Lung (tissue), 11 donors: ENCODE measurements at regions not wholly inside any gene's neighbourhood (a gene's known extent, or its start where the extent isn't known, plus 50 kb on each side); places are given as distances from the start of the nearest gene placed in this dataset.

Experiments used
- ATAC-seq: fragments of 200-7000 bp; cut with Tn5 transposase; one replicate; pipeline ENCODE4 v1.9.1; 2020; ENCODE audit warnings: moderate number of reproducible peaks; ENCODE audit not compliant: insufficient read depth, low FRiP score
- DNase-seq, 3 donors: peaks; one replicate each; pipeline ENCODE4 v3.0.0-alpha.2; 2013 to 2017
- H3K27ac ChIP-seq, 2 donors: one replicate each; pipeline ENCODE4 v1.5.1; 2013; ENCODE audit warnings: mild to moderate bottlenecking in 2 of 2, moderate library complexity in 2 of 2, control low read depth in 1 of 2, inconsistent platforms in 1 of 2, low read depth in 1 of 2, low read length in 1 of 2
- H3K27me3 ChIP-seq, 3 donors: one replicate each; pipeline ENCODE4 v1.5.1; 2013; ENCODE audit warnings: low read length in 2 of 3; ENCODE audit not compliant: control insufficient read depth in 3 of 3, insufficient read depth in 3 of 3
- H3K36me3 ChIP-seq, 4 donors: one replicate each; pipeline ENCODE4 v1.5.1; 2013; ENCODE audit warnings: low read length in 4 of 4, mild to moderate bottlenecking in 1 of 4, moderate library complexity in 1 of 4; ENCODE audit not compliant: control insufficient read depth in 4 of 4, insufficient read depth in 4 of 4
- H3K4me1 ChIP-seq, 5 donors: one replicate each; pipeline ENCODE4 v1.5.1; 2013; ENCODE audit warnings: low read length in 5 of 5, mild to moderate bottlenecking in 2 of 5, moderate library complexity in 1 of 5; ENCODE audit not compliant: control insufficient read depth in 5 of 5, insufficient read depth in 5 of 5
- H3K4me3 ChIP-seq: one replicate; pipeline ENCODE4 v1.5.1; 2013; ENCODE audit warnings: mild to moderate bottlenecking, control low read depth, moderate library complexity
- H3K9ac ChIP-seq, 2 donors: one replicate each; pipeline ENCODE4 v1.5.1; 2013; ENCODE audit warnings: low read length in 2 of 2, control low read depth in 1 of 2; ENCODE audit not compliant: insufficient read depth in 1 of 2
- H3K9me3 ChIP-seq, 4 donors: one replicate each; pipeline ENCODE4 v1.5.1; 2013; ENCODE audit warnings: low read length in 3 of 4, mild to moderate bottlenecking in 1 of 4, moderate library complexity in 1 of 4; ENCODE audit not compliant: control insufficient read depth in 4 of 4, insufficient read depth in 3 of 4
- WGBS, 2 donors: extraction: QIAGEN DNeasy Blood & Tissue Kit; methylation state at CpG; one replicate each; pipeline ENCODE4 v1.1.7; 2013; 5-methylcytosine and 5-hydroxymethylcytosine counted together
- TF ChIP-seq, protein P1 (sequence below): IDR thresholded peaks from 2 replicates; pipeline ENCODE4 v1.5.1; 2012; ENCODE audit warnings: mild to moderate bottlenecking; ENCODE audit errors: control extremely low read depth, extremely low read depth
- donor health status: control.
- donor health status: control.
- donor health status: Bipolar disorder and iron deficiency.
- donor health status: healthy.
- donor health status: DM: yes; HTN: yes; CAD: no.

- H3K4me3 ChIP-seq: no peak overlapping the region
- H3K36me3 ChIP-seq: no peaks in the 10 kb centered on the region
- TF ChIP-seq, protein P1, sequence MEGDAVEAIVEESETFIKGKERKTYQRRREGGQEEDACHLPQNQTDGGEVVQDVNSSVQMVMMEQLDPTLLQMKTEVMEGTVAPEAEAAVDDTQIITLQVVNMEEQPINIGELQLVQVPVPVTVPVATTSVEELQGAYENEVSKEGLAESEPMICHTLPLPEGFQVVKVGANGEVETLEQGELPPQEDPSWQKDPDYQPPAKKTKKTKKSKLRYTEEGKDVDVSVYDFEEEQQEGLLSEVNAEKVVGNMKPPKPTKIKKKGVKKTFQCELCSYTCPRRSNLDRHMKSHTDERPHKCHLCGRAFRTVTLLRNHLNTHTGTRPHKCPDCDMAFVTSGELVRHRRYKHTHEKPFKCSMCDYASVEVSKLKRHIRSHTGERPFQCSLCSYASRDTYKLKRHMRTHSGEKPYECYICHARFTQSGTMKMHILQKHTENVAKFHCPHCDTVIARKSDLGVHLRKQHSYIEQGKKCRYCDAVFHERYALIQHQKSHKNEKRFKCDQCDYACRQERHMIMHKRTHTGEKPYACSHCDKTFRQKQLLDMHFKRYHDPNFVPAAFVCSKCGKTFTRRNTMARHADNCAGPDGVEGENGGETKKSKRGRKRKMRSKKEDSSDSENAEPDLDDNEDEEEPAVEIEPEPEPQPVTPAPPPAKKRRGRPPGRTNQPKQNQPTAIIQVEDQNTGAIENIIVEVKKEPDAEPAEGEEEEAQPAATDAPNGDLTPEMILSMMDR: no peak
- 81 to 88% methylated on average over 28 of the region's 28 CpGs for WGBS, 2 donors
- H3K27ac ChIP-seq: no peak overlapping the region
- no peaks in the 10 kb centered on the region for H3K4me1 ChIP-seq
- H3K27me3 ChIP-seq: peaks cover 0 to 12% (median 0%) of the 10 kb centered on the region in 3 donors
- no peak overlapping the region for H3K9ac ChIP-seq
- DNase-seq: no peak
- peaks cover 0 to 1% (median 0%) of the 10 kb centered on the region in 4 donors for H3K9me3 ChIP-seq
- no peak for ATAC-seq
These were observed 151.2 kb downstream of the NDUFA10 start for GRCh38 chr2:239873656-239874635.

- H3K9me3 ChIP-seq: peaks cover 0 to 4% (median 0%) of the 10 kb centered on the region in 4 donors
- no peak overlapping the region for H3K27ac ChIP-seq
- peaks cover 0 to 7% (median 0%) of the 10 kb centered on the region in 5 donors for H3K4me1 ChIP-seq
- H3K36me3 ChIP-seq: peaks cover 0 to 4% (median 0%) of the 10 kb centered on the region in 4 donors
- no peak overlapping the region for H3K9ac ChIP-seq
- peaks cover 0 to 11% (median 0%) of the 10 kb centered on the region in 3 donors for H3K27me3 ChIP-seq
- TF ChIP-seq, protein P1: no peak
- DNase-seq: no peak
- WGBS, 2 donors: 86 to 90% methylated on average over 15 of the region's 15 CpGs
- H3K4me3 ChIP-seq: no peak overlapping the region
- ATAC-seq: no peak
These were observed 153.4 kb downstream of the NDUFA10 start for GRCh38 chr2:239871481-239872435.

- DNase-seq (no peak), ATAC-seq (no peak)
- Histone ChIP-seq H3K4me1 (peaks cover 0 to 12% (median 0%) of the 10 kb centered on the region in 5 donors), H3K36me3 (peaks cover 0 to 4% (median 0%) of the 10 kb centered on the region in 4 donors), H3K9me3 (peaks cover 0 to 5% (median 2%) of the 10 kb centered on the region in 4 donors), H3K4me3 (no peak overlapping the region), H3K27ac (no peak overlapping the region), H3K27me3 (peaks cover 0 to 7% (median 0%) of the 10 kb centered on the region in 3 donors), H3K9ac (no peak overlapping the region)
- TF ChIP-seq, protein P1: no peak
- WGBS, 2 donors: 83 to 91% methylated on average over 12 of the region's 12 CpGs
These were observed 154.3 kb downstream of the NDUFA10 start for GRCh38 chr2:239870863-239871262.
